ENCODE measurements at regions not wholly inside any gene's neighbourhood (a gene's known extent, or its start where the extent isn't known, plus 50 kb on each side); places are given as distances from the start of the nearest gene placed in this dataset.

DNA sequence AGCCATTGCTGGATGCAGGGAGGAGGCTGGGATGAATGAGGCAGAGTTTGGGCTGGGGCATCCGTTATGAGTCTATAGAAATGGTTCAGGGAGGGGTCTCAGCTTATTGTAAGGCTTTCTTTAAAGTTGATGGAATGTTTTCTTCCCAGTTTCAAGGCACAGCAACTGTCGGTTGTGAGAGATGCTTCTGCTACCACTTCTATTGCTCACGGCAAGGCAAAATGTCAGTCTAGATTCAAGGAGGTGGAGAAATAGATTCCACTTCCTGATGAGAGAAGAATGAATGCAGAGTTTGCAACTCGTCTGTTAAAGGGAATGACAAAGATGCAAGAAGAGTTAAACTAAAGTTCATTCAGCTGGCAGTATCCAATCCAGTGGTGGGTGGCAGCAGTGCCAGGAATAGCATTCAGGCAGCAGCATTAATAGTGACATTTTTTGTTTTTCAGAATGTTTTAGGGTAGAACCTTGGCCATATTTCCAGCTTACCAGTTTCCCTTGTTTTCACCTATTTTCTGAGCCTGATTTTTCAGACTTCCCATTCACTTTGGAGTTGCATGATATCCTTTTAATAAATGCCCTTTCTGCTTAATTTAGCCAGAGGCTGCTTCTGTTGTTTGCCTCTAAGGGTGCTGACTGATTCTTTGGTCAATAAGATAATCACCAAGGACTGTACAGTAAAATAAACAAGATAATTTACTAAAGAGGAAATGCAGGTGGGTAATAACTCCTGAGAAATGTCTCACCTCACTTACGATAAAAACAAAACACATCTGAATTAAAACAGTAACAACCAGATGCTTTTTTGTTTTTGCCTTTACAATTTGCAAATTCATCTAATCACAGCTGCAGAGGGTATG, 138.4 kb downstream of the RPIA start:
- H3K4me2 ChIP-seq (ENCODE audit: low read length): no peak overlapping the region
- H2BK15ac ChIP-seq (replicated peaks; ENCODE audit: low read depth): no peak overlapping the region
- H3K27me3 ChIP-seq (ENCODE audit: insufficient read depth, low read length, poor library complexity): no peaks in the 10 kb centered on the region
- H3K4me3 ChIP-seq (ENCODE audit: low read length): no peak overlapping the region
- H3K27ac ChIP-seq (ENCODE audit: low read depth, low read length): no peak overlapping the region
- no peak overlapping the region for H2AK5ac ChIP-seq (ENCODE audit: low read length)
- no peak overlapping the region for H4K5ac ChIP-seq (ENCODE audit: low read length)
- no peak overlapping the region for H3K4ac ChIP-seq (ENCODE audit: low read depth, low read length)
- no peak overlapping the region for H3K18ac ChIP-seq (ENCODE audit: low read length)
- no peaks in the 10 kb centered on the region for H3K79me2 ChIP-seq (ENCODE audit: control insufficient read depth, insufficient read depth, low read length)
- H3K9ac ChIP-seq (ENCODE audit: low read length): no peak overlapping the region
- DNase-seq: no peak
- no peak overlapping the region for H2BK120ac ChIP-seq (ENCODE audit: low read depth, low read length)
- no peak overlapping the region for H3K23ac ChIP-seq (ENCODE audit: low read length)
- no peaks in the 10 kb centered on the region for H3K4me1 ChIP-seq (ENCODE audit: control insufficient read depth, low read depth, low read length)
- no peak overlapping the region for H4K8ac ChIP-seq (ENCODE audit: low read depth, low read length)
- no peak overlapping the region for H2BK5ac ChIP-seq (ENCODE audit: low read length)
- no CpG with 5 or more reads among the region's 5 CpGs for WGBS (ENCODE audit: extremely low coverage, insufficient coverage, low lambda C conversion rate)
- no peaks in the 10 kb centered on the region for H3K79me1 ChIP-seq (ENCODE audit: low read length)
- H3K56ac ChIP-seq (ENCODE audit: low read length): no peak overlapping the region
- no peaks in the 10 kb centered on the region for H3K36me3 ChIP-seq (ENCODE audit: control insufficient read depth, insufficient read depth, low read length)

DNA sequence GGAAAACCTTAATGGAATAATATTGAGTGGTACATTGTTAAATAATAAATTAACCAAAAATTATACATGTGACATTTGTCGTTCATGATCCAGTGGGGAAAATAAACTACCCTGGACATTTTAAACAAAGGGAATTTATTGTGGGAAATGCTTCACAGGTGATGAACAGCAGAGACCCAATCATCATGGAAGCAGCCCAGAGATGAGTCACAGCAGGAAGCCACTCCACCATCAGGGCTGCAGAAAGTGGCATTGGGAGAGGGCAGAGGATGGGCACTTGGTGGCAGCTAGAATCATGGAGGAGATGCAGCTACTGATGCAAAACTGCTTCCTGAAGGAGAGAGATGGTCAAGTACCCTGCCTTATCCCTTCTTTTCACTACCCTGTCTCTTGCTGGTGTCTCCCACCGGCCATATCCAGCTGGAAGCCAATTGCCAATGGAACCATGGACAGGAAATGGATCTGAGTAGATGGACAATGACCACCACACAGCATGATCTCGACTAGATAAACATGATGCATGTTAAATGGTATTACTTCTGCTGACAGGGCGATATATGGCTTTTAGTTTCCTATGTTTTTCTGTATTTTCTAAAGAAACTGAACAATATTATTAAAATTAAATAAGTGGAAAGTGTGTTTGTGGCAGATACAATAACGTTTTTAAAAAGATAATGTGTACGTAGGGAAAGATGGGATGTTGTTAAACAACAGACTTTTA, 139.8 kb downstream of the RPIA start:
- DNase-seq: no peak
- Histone ChIP-seq H3K79me1 (ENCODE audit: low read length) (no peaks in the 10 kb centered on the region), H4K5ac (ENCODE audit: low read length) (no peak overlapping the region), H3K4me1 (ENCODE audit: control insufficient read depth, low read depth, low read length) (no peaks in the 10 kb centered on the region), H3K56ac (ENCODE audit: low read length) (no peak overlapping the region), H3K4me2 (ENCODE audit: low read length) (no peak overlapping the region), H2BK120ac (ENCODE audit: low read depth, low read length) (no peak overlapping the region), H3K23ac (ENCODE audit: low read length) (no peak overlapping the region), H3K4ac (ENCODE audit: low read depth, low read length) (no peak overlapping the region), H3K4me3 (ENCODE audit: low read length) (no peak overlapping the region), H2BK15ac (replicated peaks; ENCODE audit: low read depth) (no peak overlapping the region), H3K18ac (ENCODE audit: low read length) (no peak overlapping the region), H2AK5ac (ENCODE audit: low read length) (no peak overlapping the region), H3K79me2 (ENCODE audit: control insufficient read depth, insufficient read depth, low read length) (no peaks in the 10 kb centered on the region), H3K9ac (ENCODE audit: low read length) (no peak overlapping the region), H3K27ac (ENCODE audit: low read depth, low read length) (no peak overlapping the region), H3K36me3 (ENCODE audit: control insufficient read depth, insufficient read depth, low read length) (no peaks in the 10 kb centered on the region), H4K8ac (ENCODE audit: low read depth, low read length) (no peak overlapping the region), H3K27me3 (ENCODE audit: insufficient read depth, low read length, poor library complexity) (no peaks in the 10 kb centered on the region), H2BK5ac (ENCODE audit: low read length) (no peak overlapping the region)
- WGBS (ENCODE audit: extremely low coverage, insufficient coverage, low lambda C conversion rate): no CpG with 5 or more reads among the region's 6 CpGs

DNA sequence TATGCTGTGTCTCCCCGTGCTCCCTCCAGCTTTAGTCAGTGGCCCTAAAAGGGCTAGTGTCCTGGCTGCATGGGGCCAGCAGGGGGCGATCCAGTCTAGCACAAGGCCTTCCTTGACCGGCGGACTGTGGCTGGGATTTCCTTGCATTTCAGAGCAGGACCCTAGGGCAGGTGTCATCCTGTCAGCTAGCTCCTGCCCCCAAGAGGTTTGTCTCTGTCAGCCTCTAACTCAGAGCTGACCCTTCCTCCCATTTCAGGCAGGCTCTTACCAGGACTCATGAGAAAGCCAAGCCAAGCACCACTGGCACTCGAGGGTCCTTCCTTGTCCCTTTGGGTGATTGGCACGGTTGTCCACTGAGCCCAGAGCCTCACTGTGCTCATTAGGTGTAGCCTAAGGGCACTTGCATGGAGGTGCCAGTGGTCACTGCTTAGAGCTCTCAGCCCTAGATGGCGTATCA, 140.3 kb downstream of the RPIA start:
- Histone ChIP-seq H3K23ac (ENCODE audit: low read length) (no peak overlapping the region), H3K79me1 (ENCODE audit: low read length) (no peaks in the 10 kb centered on the region), H3K9ac (ENCODE audit: low read length) (no peak overlapping the region), H2AK5ac (ENCODE audit: low read length) (no peak overlapping the region), H2BK5ac (ENCODE audit: low read length) (no peak overlapping the region), H4K5ac (ENCODE audit: low read length) (no peak overlapping the region), H3K56ac (ENCODE audit: low read length) (no peak overlapping the region), H2BK15ac (replicated peaks; ENCODE audit: low read depth) (no peak overlapping the region), H3K4me2 (ENCODE audit: low read length) (no peak overlapping the region), H3K27ac (ENCODE audit: low read depth, low read length) (no peak overlapping the region), H3K4ac (ENCODE audit: low read depth, low read length) (no peak overlapping the region), H3K27me3 (ENCODE audit: insufficient read depth, low read length, poor library complexity) (no peaks in the 10 kb centered on the region), H3K4me1 (ENCODE audit: control insufficient read depth, low read depth, low read length) (no peaks in the 10 kb centered on the region), H3K18ac (ENCODE audit: low read length) (no peak overlapping the region), H2BK120ac (ENCODE audit: low read depth, low read length) (no peak overlapping the region), H3K79me2 (ENCODE audit: control insufficient read depth, insufficient read depth, low read length) (no peaks in the 10 kb centered on the region), H3K4me3 (ENCODE audit: low read length) (no peak overlapping the region), H4K8ac (ENCODE audit: low read depth, low read length) (no peak overlapping the region), H3K36me3 (ENCODE audit: control insufficient read depth, insufficient read depth, low read length) (no peaks in the 10 kb centered on the region)
- WGBS (ENCODE audit: extremely low coverage, insufficient coverage, low lambda C conversion rate): no CpG with 5 or more reads among the region's 7 CpGs
- peak; percentile 92 for DNase-seq

DNA sequence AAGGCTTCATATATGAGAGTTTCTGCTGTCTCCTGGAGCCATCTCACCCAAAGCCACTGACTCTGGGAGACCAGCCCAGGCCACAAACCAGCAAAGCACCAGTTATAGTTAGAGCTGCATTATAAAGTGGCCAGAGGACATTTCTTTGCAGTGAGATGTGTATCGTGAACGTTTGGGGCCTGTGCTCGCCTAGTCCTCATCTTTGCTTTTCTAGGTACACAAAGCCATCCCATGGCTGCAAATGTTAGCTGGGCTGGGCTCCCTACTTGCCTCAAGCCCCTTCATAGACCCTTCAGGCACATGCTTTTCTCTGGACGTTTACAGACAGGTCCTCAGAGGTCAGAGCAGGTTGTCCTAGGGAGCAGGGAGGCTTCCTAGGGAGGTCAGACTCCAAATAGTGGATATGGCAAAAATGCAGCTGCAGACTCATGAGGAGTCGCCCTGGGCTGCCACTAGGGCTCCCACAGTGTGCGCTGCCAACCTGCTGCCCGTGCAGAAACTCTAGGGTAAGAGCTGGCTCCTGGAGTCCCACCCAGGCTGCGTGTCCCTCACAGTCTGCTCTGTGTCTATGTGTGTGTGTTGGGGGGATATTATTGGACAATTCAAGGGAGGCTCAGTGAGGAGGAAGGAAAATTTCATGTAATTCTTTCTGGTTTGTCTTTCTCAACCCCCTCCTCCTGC, 141.0 kb downstream of the RPIA start:
- no CpG with 5 or more reads among the region's 8 CpGs for WGBS (ENCODE audit: extremely low coverage, insufficient coverage, low lambda C conversion rate)

DNA sequence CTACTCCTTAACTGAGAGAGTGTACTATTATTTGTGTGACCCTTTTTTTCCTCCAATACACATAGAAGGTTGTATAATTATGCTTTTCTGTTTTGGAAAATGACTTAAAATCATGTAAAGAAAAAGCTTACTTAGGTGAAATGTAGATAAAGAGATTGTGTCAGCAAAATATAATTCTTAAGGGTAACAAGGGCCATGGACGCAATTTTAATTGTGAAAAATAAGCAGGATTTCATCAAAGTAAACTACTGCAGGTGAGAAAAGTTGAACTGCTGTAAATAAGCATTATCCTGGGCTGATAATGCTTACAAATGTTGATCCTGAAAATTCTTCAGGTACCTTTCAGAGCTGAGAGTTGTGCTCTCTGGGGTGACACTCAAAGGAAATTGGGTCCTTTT, 141.5 kb downstream of the RPIA start:
- Histone ChIP-seq H3K27me3 (ENCODE audit: insufficient read depth, low read length, poor library complexity) (no peaks in the 10 kb centered on the region), H3K27ac (ENCODE audit: low read depth, low read length) (no peak overlapping the region), H3K9ac (ENCODE audit: low read length) (no peak overlapping the region), H3K23ac (ENCODE audit: low read length) (no peak overlapping the region), H4K5ac (ENCODE audit: low read length) (no peak overlapping the region), H2AK5ac (ENCODE audit: low read length) (no peak overlapping the region), H2BK120ac (ENCODE audit: low read depth, low read length) (no peak overlapping the region), H3K18ac (ENCODE audit: low read length) (no peak overlapping the region), H3K4ac (ENCODE audit: low read depth, low read length) (no peak overlapping the region), H3K4me3 (ENCODE audit: low read length) (no peak overlapping the region), H3K4me2 (ENCODE audit: low read length) (no peak overlapping the region), H3K36me3 (ENCODE audit: control insufficient read depth, insufficient read depth, low read length) (no peaks in the 10 kb centered on the region), H3K79me2 (ENCODE audit: control insufficient read depth, insufficient read depth, low read length) (no peaks in the 10 kb centered on the region), H3K4me1 (ENCODE audit: control insufficient read depth, low read depth, low read length) (no peaks in the 10 kb centered on the region), H3K56ac (ENCODE audit: low read length) (no peak overlapping the region), H2BK5ac (ENCODE audit: low read length) (no peak overlapping the region), H3K79me1 (ENCODE audit: low read length) (no peaks in the 10 kb centered on the region), H2BK15ac (replicated peaks; ENCODE audit: low read depth) (no peak overlapping the region), H4K8ac (ENCODE audit: low read depth, low read length) (no peak overlapping the region)
- no CpG with 5 or more reads among the region's 1 CpG for WGBS (ENCODE audit: extremely low coverage, insufficient coverage, low lambda C conversion rate)
- DNase-seq: no peak

More for the DNA sequence above, 141.0 kb downstream of the RPIA start:
- Histone ChIP-seq H3K4ac (ENCODE audit: low read depth, low read length) (no peak overlapping the region), H3K79me2 (ENCODE audit: control insufficient read depth, insufficient read depth, low read length) (no peaks in the 10 kb centered on the region), H3K4me1 (ENCODE audit: control insufficient read depth, low read depth, low read length) (no peaks in the 10 kb centered on the region), H4K5ac (ENCODE audit: low read length) (no peak overlapping the region), H2BK5ac (ENCODE audit: low read length) (no peak overlapping the region), H3K56ac (ENCODE audit: low read length) (no peak overlapping the region), H3K9ac (ENCODE audit: low read length) (no peak overlapping the region), H3K4me3 (ENCODE audit: low read length) (no peak overlapping the region), H3K27me3 (ENCODE audit: insufficient read depth, low read length, poor library complexity) (no peaks in the 10 kb centered on the region), H3K23ac (ENCODE audit: low read length) (no peak overlapping the region), H3K36me3 (ENCODE audit: control insufficient read depth, insufficient read depth, low read length) (no peaks in the 10 kb centered on the region), H2BK120ac (ENCODE audit: low read depth, low read length) (no peak overlapping the region), H3K4me2 (ENCODE audit: low read length) (no peak overlapping the region), H3K79me1 (ENCODE audit: low read length) (no peaks in the 10 kb centered on the region), H4K8ac (ENCODE audit: low read depth, low read length) (no peak overlapping the region), H3K18ac (ENCODE audit: low read length) (no peak overlapping the region), H2BK15ac (replicated peaks; ENCODE audit: low read depth) (no peak overlapping the region), H2AK5ac (ENCODE audit: low read length) (no peak overlapping the region), H3K27ac (ENCODE audit: low read depth, low read length) (no peak overlapping the region)
- no peak for DNase-seq

All from mesendoderm (in vitro differentiated cells).